GM21717 (cell line): ENCODE measurements at regions not wholly inside any gene's neighbourhood (a gene's known extent, or its start where the extent isn't known, plus 50 kb on each side); places are given as distances from the start of the nearest gene placed in this dataset.
"Not testable (repeated sequence)": the region's sequence is repeated elsewhere in the genome, so short reads cannot be mapped to it uniquely, and the experiment has no call there.

Experiments
- ATAC-seq: cut with Tn5 transposase; IDR thresholded peaks from one replicate; pipeline ENCODE4 v1.9.1; 2021; ENCODE audit warnings: mild to moderate bottlenecking, moderate library complexity; ENCODE audit not compliant: unreplicated experiment

DNA sequence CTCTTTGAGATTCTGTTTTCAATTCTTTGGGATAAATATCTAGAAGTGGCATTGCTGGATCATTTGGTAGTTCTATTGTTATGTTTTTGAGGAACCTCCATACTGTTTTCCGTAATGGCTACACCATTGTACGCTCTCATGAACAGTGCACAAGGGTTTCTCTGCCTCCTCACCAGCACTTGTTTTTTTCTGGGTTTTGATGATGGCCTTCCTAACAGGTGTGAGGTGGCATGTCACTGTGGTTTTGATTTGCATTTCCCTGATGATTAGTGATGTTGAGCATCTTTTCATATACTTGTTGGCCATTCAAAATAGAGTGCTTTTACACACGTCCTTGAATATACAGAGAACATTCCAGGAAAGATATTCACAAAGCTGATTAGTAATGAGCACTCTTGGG lies 86.8 kb upstream of the ADORA2B start:
- ATAC-seq = not testable (repeated sequence)

- ATAC-seq = not testable (repeated sequence)
Observed at GRCh38 chr17:15860774-15861173, 84.2 kb upstream of the ADORA2B start.

DNA sequence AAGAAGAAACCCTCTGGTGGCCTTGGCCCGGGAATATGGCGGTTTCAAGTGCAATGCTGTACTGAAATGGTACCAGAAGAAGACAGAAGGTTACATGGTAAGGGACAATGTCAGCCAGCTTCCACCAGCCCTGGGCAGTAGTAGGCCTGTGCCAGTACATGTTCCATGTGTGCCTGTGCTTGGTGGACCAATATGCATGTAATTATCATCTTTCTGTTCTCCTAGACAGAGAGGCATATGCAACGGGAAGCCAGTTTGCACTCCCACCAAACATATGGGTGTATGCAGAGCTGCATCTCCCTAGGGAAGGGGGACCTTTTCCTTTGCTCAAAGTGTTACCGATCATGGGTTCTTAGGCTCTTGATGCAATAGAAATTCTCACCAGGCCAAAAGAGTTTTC lies 80.9 kb upstream of the ADORA2B start:
- ATAC-seq = not testable (repeated sequence)

GRCh38 chr17:15864472-15864871 lies 80.5 kb upstream of the ADORA2B start:
- not testable (repeated sequence) for ATAC-seq

- ATAC-seq = not testable (repeated sequence)
Observed at GRCh38 chr17:15866015-15866414, 78.9 kb upstream of the ADORA2B start.

GRCh38 chr17:15867331-15867730 lies 77.6 kb upstream of the ADORA2B start:
- ATAC-seq = not testable (repeated sequence)

DNA sequence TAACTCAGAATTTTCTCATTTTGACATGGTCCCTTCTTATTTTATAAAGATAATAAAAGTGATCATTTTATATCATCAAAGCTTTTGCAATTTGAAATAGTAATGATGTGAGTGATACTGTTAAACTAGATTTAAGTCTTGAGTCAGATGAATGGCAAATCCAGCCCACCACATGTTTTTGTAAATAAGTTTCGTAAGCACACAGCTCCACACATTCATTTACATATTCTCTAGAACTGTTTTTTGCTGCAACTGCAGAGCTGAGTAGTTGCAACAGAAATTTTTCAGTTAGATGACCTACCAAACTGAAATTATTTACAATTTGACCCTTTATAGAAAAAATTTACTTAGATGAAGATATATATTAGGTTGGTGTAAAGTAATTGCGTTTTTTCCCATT lies 75.1 kb upstream of the ADORA2B start:
- not testable (repeated sequence) for ATAC-seq

DNA sequence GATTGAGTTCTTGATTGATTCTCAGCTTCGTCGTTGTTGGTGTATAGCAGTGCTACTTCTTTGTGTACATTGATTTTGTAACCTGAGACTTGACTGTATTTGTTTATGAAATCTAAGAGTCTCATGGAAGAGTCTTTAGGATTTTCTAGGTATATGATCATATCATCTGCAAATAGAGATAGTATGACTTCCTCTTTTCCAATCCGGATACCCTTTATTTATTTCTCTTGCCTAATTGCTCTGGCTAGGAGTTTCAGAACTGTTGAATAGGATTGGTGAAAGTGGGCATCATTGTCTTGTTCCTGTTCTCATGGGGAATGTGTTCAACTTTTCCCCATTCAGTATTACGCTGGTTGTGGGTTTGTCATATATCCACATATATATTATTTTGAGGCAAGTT lies 72.3 kb upstream of the ADORA2B start:
- not testable (repeated sequence) for ATAC-seq

DNA sequence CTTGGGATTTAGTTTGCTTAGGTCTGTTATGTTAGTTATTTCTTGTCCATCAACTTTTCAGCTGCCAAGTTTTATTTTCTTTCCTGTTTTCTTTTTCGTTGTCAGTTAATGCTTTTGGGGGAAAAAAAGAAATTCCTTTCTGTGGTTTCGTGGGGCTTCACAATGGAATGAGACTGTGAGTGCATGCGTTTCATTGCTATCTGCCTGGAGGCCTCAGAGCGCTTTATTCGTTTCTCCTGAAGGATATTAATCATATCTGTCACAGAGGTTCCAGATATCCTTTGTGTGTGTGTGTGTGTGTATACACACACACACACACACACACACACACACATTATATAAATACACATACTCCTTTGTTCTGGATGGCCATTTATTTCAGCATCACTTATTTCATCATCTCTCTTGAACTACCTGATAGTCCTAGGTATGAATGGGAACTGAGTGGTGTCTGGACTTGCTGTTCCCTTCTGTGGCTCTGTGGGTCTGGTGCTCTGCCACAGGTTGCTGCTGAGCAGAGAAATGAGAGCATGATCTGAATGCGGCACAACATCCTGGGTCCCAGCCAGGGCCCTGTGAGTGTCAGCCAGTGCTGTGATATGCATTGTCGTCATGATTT lies 66.9 kb upstream of the ADORA2B start:
- ATAC-seq = not testable (repeated sequence)

GRCh38 chr17:15882058-15882720 lies 62.7 kb upstream of the ADORA2B start:
- no peak for ATAC-seq

DNA sequence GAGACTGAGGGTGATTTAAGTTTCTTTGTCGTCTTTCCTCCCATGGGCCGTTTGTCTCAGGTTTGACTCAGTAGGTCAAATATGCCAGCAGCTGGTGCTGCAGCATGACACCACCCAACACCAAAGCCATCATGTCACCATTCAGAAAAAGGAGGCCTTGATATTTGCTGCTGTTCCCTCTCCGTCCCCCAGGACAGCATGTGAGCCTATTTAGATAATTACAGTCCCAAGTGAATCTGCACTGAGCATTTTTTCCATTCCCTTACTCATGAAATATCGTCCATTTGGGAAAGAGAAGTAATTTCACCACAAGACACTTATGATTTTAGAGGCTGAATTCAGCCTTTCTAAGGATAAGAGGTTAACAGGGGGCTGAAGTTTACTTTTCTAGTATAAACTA lies 62.2 kb upstream of the ADORA2B start:
- no peak for ATAC-seq

- ATAC-seq = no peak
Observed at GRCh38 chr17:15883617-15884111, 61.3 kb upstream of the ADORA2B start.

- ATAC-seq = no peak
Observed at GRCh38 chr17:15884731-15885130, 60.2 kb upstream of the ADORA2B start.

GRCh38 chr17:15885770-15886169 lies 59.2 kb upstream of the ADORA2B start:
- no peak for ATAC-seq

DNA sequence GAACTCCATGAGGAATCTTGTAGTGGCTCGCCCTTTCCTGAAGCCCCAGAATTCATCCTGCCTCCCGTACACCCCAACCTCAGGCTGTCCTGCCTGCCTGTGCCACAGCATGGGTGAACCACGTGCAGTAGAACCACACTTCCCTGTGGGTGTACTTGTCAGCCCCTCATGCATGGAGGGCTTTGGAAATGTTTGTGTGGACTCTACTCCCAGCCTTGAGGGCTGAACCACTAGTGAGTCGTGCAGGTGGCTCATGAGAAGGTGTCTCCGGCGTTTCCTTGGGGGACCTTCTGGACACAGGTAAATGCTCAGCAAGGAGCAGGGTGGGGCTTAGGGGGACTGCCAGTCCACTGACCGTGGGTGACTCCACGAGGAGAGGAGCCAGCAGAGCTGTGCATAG lies 58.7 kb upstream of the ADORA2B start:
- no peak for ATAC-seq

GRCh38 chr17:15886804-15887203 lies 58.1 kb upstream of the ADORA2B start:
- ATAC-seq = no peak

- ATAC-seq = no peak
Observed at GRCh38 chr17:15888436-15888835, 56.5 kb upstream of the ADORA2B start.

DNA sequence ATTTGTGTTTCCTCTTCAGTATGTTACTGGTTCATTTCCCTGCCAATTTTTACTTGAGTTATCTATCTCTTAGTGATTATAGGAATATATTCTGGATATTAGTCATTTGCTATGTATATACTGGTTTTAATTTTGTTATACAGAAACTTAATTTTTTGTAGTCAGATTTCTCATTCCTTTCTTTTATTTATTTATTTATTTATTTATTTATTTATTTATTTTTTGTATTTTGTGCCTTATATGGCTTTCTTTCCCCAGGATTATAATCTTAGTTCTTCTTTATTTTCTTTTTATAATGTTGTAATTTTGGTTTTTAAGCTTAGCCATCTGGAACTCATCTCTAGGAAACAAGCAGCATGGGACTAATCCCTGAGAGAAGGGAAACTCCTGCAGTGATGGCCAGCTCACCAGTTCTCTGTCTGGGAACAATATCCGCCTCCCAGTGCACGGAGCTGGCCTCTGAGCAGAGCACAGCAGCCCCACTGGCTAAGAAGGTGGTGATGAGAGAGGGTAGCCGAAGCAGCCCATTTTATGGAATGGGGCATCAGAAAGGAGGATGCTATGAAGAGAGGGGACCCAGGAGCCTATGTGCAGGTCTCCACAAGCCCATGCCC lies 54.5 kb upstream of the ADORA2B start:
- ATAC-seq = no peak

DNA sequence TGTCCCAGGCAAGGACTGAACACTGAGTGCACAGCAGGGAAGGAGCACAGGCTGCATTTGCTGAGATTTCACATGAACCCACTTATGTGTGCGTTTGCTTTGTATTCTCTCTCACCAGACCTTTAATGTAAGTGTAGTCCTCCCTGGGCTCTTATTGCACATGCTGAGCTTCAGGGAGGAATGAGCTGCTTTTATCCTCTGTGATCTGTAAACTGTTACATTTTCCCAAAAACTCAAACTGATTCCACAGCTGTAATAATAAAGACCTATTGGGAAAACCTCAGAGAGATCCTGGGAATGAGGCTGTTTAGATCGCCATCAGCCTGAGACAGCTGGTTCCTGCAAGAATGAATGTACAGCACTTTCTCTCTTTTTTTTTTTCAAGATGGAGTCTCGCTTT lies 53.6 kb upstream of the ADORA2B start:
- ATAC-seq = no peak

GRCh38 chr17:15892244-15892643 lies 52.7 kb upstream of the ADORA2B start:
- ATAC-seq = no peak

DNA sequence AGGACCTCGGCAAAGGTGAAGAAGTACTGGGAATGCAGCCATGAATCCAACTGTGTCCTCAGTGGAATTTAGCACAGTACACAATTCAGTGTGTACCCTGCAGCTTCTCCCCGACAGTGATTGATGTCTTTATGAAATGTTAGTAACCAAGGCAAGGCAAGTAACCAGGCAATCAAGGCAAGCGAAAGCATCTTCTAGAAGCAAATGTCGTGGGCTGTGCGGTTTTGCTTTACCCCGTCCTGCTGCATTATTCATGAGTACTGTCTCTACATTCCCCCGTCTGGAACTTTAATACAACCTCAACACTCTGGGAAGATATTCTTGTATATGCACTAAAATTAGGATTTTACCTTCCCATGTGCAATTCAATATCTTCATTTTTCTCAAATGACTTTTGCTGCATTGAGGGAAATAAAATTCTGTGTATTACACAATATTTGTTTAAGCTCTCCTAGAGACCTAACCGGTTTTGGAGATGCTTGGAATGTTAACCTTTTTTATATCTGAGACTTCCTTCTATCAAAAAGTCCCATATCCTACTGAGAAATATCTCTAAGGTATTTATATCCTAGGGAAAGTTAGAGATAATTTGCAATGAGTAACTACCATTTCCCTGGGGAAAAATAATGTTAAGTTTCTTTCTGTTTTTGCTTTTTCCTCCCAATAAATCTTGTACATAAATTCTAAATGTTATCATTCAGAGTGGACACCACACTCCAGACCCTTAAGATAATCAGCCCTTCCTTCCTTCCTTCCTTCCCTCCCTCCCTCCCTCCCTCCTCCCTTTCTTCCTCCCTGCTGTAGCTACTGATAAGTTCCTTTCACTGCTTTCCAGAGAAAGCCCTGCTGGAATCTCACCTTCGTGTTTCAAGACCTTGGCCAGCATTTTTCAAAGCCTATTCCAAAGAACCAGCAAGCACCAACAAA lies 51.9 kb upstream of the ADORA2B start:
- ATAC-seq = no peak
